ENCODE measurements at regions not wholly inside any gene's neighbourhood (a gene's known extent, or its start where the extent isn't known, plus 50 kb on each side); places are given as distances from the start of the nearest gene placed in this dataset.

- no peaks in the 10 kb centered on the region for H3K4me1 ChIP-seq
- no peaks in the 10 kb centered on the region for H3K9me3 ChIP-seq
- intact Hi-C loops (cut with DNase I): no loop called here
- H3K4me3 ChIP-seq: no peak overlapping the region
- H3K27me3 ChIP-seq (ENCODE audit: low read depth): no peaks in the 10 kb centered on the region
- no peaks in the 10 kb centered on the region for H3K36me3 ChIP-seq
- ATAC-seq (no peak), DNase-seq (no peak)
- no peak overlapping the region for H3K27ac ChIP-seq
- TF ChIP-seq CTCF (IDR thresholded peaks at IDR 0.05): no peak
These were observed 103.1 kb downstream of the ATP6V1G3 start for GRCh38 chr1:198437332-198437731.

GRCh38 chr1:198436276-198436675 is 104.2 kb downstream of the ATP6V1G3 start:
- Histone ChIP-seq H3K27me3 (ENCODE audit: low read depth) (no peaks in the 10 kb centered on the region), H3K4me1 (no peaks in the 10 kb centered on the region), H3K9me3 (no peaks in the 10 kb centered on the region), H3K4me3 (no peak overlapping the region), H3K36me3 (no peaks in the 10 kb centered on the region), H3K27ac (no peak overlapping the region)
- no peak for TF ChIP-seq CTCF (IDR thresholded peaks at IDR 0.05)
- ATAC-seq: no peak
- intact Hi-C loops (cut with DNase I): no loop called here
- no peak for DNase-seq

GRCh38 chr1:198435056-198435455 is 105.4 kb downstream of the ATP6V1G3 start:
- Histone ChIP-seq H3K36me3 (no peaks in the 10 kb centered on the region), H3K9me3 (no peaks in the 10 kb centered on the region), H3K4me3 (no peak overlapping the region), H3K27me3 (ENCODE audit: low read depth) (no peaks in the 10 kb centered on the region), H3K27ac (no peak overlapping the region), H3K4me1 (no peaks in the 10 kb centered on the region)
- ATAC-seq (no peak), DNase-seq (no peak)
- intact Hi-C loops (cut with DNase I): no loop called here
- TF ChIP-seq CTCF (IDR thresholded peaks at IDR 0.05): no peak

- no peaks in the 10 kb centered on the region for H3K27me3 ChIP-seq (ENCODE audit: low read depth)
- no peak overlapping the region for H3K4me3 ChIP-seq
- intact Hi-C loops (cut with DNase I): no loop called here
- H3K36me3 ChIP-seq: no peaks in the 10 kb centered on the region
- TF ChIP-seq CTCF (IDR thresholded peaks at IDR 0.05): no peak
- no peaks in the 10 kb centered on the region for H3K9me3 ChIP-seq
- H3K4me1 ChIP-seq: no peaks in the 10 kb centered on the region
- H3K27ac ChIP-seq: no peak overlapping the region
- ATAC-seq (no peak), DNase-seq (no peak)
These were observed 116.0 kb downstream of the ATP6V1G3 start for GRCh38 chr1:198424441-198424840.

GRCh38 chr1:198423673-198424072 is 116.8 kb downstream of the ATP6V1G3 start:
- H3K4me3 ChIP-seq: no peak overlapping the region
- intact Hi-C loops (cut with DNase I): no loop called here
- no peaks in the 10 kb centered on the region for H3K4me1 ChIP-seq
- no peaks in the 10 kb centered on the region for H3K9me3 ChIP-seq
- ATAC-seq (no peak), DNase-seq (no peak)
- H3K27me3 ChIP-seq (ENCODE audit: low read depth): no peaks in the 10 kb centered on the region
- no peak overlapping the region for H3K27ac ChIP-seq
- H3K36me3 ChIP-seq: no peaks in the 10 kb centered on the region
- TF ChIP-seq CTCF (IDR thresholded peaks at IDR 0.05): no peak

GRCh38 chr1:198417039-198417438 is 123.4 kb downstream of the ATP6V1G3 start:
- Histone ChIP-seq H3K4me3 (no peak overlapping the region), H3K9me3 (no peaks in the 10 kb centered on the region), H3K4me1 (no peaks in the 10 kb centered on the region), H3K27ac (no peak overlapping the region), H3K27me3 (ENCODE audit: low read depth) (no peaks in the 10 kb centered on the region), H3K36me3 (no peaks in the 10 kb centered on the region)
- TF ChIP-seq CTCF (IDR thresholded peaks at IDR 0.05): no peak
- intact Hi-C loops (cut with DNase I): no loop called here
- ATAC-seq (no peak), DNase-seq (no peak)
